ENCODE measurements at regions not wholly inside any gene's neighbourhood (a gene's known extent, or its start where the extent isn't known, plus 50 kb on each side); places are given as distances from the start of the nearest gene placed in this dataset.
A peak's percentile ranks its signal among the peaks of the same experiment; 100 is the strongest.

DNA sequence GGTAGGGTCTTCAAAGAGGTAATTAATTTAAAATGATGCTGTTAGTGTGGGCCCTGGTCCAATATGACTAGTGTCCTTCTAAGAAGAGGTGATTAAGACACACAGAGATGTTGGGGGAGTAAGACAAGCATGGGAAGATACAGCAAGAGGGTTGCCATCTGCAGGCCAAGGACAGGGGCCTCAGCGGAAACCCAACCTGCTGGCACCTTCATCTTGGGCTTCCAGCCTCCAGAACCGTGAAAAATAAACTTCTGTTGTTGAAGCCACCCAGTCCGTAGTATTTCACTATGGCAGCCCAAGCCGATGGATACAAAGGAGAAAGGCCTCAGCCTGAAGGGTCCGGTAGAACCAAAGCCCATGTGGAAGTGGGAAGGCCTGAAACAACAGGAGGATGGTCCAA, 161.7 kb upstream of the UBE2E1 start:
- H3K9ac ChIP-seq (ENCODE audit: insufficient read length, low read depth), result no peak overlapping the region
- no peak for DNase-seq (ENCODE audit: low read depth, low spot score)
- no peaks in the 10 kb centered on the region for H3K27me3 ChIP-seq (ENCODE audit: insufficient read depth, insufficient read length)
- no peaks in the 10 kb centered on the region for H3K36me3 ChIP-seq (ENCODE audit: insufficient read depth, insufficient read length, low read length)
- TF ChIP-seq YY1 (IDR thresholded peaks at IDR 0.05; ENCODE audit: insufficient read depth, insufficient read length) (no peak), SUZ12 (IDR thresholded peaks at IDR 0.05; ENCODE audit: extremely low read depth, insufficient read depth, insufficient read length) (no peak)
- H3K4me3 ChIP-seq (ENCODE audit: insufficient read length, low read depth), result no peak overlapping the region
- H3K4me1 ChIP-seq (ENCODE audit: insufficient read depth, insufficient read length), result no peaks in the 10 kb centered on the region
- no peaks in the 10 kb centered on the region for H3K9me3 ChIP-seq (ENCODE audit: insufficient read depth, low read length)

DNA sequence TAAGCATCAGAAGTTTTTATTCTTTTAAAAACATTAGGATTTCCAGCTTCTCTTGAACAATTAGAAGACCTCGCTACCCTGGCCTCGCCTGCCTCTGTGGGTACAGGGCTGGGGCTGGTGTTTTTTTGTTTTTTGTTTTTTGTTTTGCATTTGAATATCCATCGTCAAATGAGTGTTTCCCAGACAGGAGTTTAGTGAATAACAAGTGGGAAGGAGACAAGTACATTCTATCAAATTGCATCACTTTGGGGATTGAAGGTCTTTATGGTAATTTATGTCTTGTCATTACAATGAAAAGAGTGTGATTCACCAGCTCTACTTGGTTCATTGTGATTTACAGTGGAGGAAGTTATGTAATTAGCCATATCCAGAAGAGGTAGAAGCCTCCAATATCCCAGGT, 161.1 kb upstream of the UBE2E1 start:
- Histone ChIP-seq H3K4me3 (ENCODE audit: insufficient read length, low read depth) (no peak overlapping the region), H3K9me3 (ENCODE audit: insufficient read depth, low read length) (no peaks in the 10 kb centered on the region)
- peak; percentile 73 for DNase-seq (ENCODE audit: low read depth, low spot score)

GRCh38 chr3:23645533-23646183, 160.1 kb upstream of the UBE2E1 start:
- TF ChIP-seq SUZ12 (IDR thresholded peaks at IDR 0.05; ENCODE audit: extremely low read depth, insufficient read depth, insufficient read length), result no peak
- no peak for TF ChIP-seq YY1 (IDR thresholded peaks at IDR 0.05; ENCODE audit: insufficient read depth, insufficient read length)
- TF ChIP-seq ZNF274 (IDR thresholded peaks at IDR 0.05; ENCODE audit: low read depth, low read length), result no peak
- Histone ChIP-seq H3K27me3 (ENCODE audit: insufficient read depth, insufficient read length) (no peaks in the 10 kb centered on the region), H3K4me1 (ENCODE audit: insufficient read depth, insufficient read length) (no peaks in the 10 kb centered on the region), H3K4me3 (ENCODE audit: insufficient read length, low read depth) (no peak overlapping the region), H3K36me3 (ENCODE audit: insufficient read depth, insufficient read length, low read length) (no peaks in the 10 kb centered on the region), H3K9ac (ENCODE audit: insufficient read length, low read depth) (no peak overlapping the region), H3K9me3 (ENCODE audit: insufficient read depth, low read length) (no peaks in the 10 kb centered on the region)
- no peak for DNase-seq (ENCODE audit: low read depth, low spot score)

More for the DNA sequence above, 161.1 kb upstream of the UBE2E1 start:
- Histone ChIP-seq H3K36me3 (ENCODE audit: insufficient read depth, insufficient read length, low read length) (no peaks in the 10 kb centered on the region), H3K9ac (ENCODE audit: insufficient read length, low read depth) (no peak overlapping the region), H3K27me3 (ENCODE audit: insufficient read depth, insufficient read length) (no peaks in the 10 kb centered on the region), H3K4me1 (ENCODE audit: insufficient read depth, insufficient read length) (no peaks in the 10 kb centered on the region)
- TF ChIP-seq YY1 (IDR thresholded peaks at IDR 0.05; ENCODE audit: insufficient read depth, insufficient read length) (no peak), ZNF274 (IDR thresholded peaks at IDR 0.05; ENCODE audit: low read depth, low read length) (no peak), SUZ12 (IDR thresholded peaks at IDR 0.05; ENCODE audit: extremely low read depth, insufficient read depth, insufficient read length) (no peak)

DNA sequence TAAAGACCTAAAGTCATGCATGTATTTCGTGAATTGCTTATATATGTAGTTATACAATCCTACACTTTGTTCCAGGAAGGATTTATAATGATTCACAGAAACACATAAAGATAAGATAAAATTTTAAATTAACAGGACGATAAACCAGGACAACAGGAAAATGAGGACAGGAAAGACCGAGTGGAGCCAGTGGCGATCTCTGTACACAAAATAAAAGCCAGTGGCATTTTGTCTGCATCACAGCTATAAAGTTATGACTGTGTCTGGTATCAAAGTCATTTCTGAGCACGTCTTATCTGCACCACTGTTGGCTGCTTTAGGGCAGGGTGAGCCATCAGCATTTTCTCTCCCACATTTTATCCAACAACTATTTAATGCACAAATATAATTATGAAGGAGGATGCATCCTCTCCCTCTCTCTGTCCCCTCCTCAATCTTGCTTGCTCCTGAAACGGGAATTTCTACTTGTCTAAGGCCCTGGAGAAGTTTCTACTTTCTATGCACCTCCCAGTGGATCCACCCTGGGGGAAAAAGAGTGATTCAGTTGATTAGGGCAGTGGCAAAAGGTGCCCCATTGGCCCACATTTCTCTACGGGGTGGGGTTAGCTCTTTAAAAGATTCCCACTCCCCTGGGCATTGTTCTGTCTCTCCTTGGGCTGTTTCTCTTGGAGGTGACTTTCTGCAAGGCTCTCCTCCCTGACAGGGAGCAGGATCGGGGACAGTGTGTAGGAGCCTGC, 159.4 kb upstream of the UBE2E1 start:
- no peaks in the 10 kb centered on the region for H3K27me3 ChIP-seq (ENCODE audit: insufficient read depth, insufficient read length)
- H3K9me3 ChIP-seq (ENCODE audit: insufficient read depth, low read length), result no peaks in the 10 kb centered on the region
- H3K9ac ChIP-seq (ENCODE audit: insufficient read length, low read depth), result no peak overlapping the region
- DNase-seq (ENCODE audit: low read depth, low spot score), result no peak
- no peak overlapping the region for H3K4me3 ChIP-seq (ENCODE audit: insufficient read length, low read depth)
- no peak for TF ChIP-seq SUZ12 (IDR thresholded peaks at IDR 0.05; ENCODE audit: extremely low read depth, insufficient read depth, insufficient read length)
- no peak for TF ChIP-seq ZNF274 (IDR thresholded peaks at IDR 0.05; ENCODE audit: low read depth, low read length)
- no peak for TF ChIP-seq YY1 (IDR thresholded peaks at IDR 0.05; ENCODE audit: insufficient read depth, insufficient read length)
- H3K4me1 ChIP-seq (ENCODE audit: insufficient read depth, insufficient read length), result no peaks in the 10 kb centered on the region
- no peaks in the 10 kb centered on the region for H3K36me3 ChIP-seq (ENCODE audit: insufficient read depth, insufficient read length, low read length)

- Histone ChIP-seq H3K9ac (ENCODE audit: insufficient read length, low read depth) (no peak overlapping the region), H3K9me3 (ENCODE audit: insufficient read depth, low read length) (no peaks in the 10 kb centered on the region), H3K36me3 (ENCODE audit: insufficient read depth, insufficient read length, low read length) (no peaks in the 10 kb centered on the region), H3K4me1 (ENCODE audit: insufficient read depth, insufficient read length) (no peaks in the 10 kb centered on the region), H3K4me3 (ENCODE audit: insufficient read length, low read depth) (no peak overlapping the region), H3K27me3 (ENCODE audit: insufficient read depth, insufficient read length) (no peaks in the 10 kb centered on the region)
- DNase-seq (ENCODE audit: low read depth, low spot score), result no peak
- TF ChIP-seq ZNF274 (IDR thresholded peaks at IDR 0.05; ENCODE audit: low read depth, low read length) (no peak), SUZ12 (IDR thresholded peaks at IDR 0.05; ENCODE audit: extremely low read depth, insufficient read depth, insufficient read length) (no peak), YY1 (IDR thresholded peaks at IDR 0.05; ENCODE audit: insufficient read depth, insufficient read length) (no peak)
Observed at GRCh38 chr3:23647706-23648258, 158.0 kb upstream of the UBE2E1 start.

- no peaks in the 10 kb centered on the region for H3K27me3 ChIP-seq (ENCODE audit: insufficient read depth, insufficient read length)
- no peak overlapping the region for H3K4me3 ChIP-seq (ENCODE audit: insufficient read length, low read depth)
- H3K36me3 ChIP-seq (ENCODE audit: insufficient read depth, insufficient read length, low read length), result no peaks in the 10 kb centered on the region
- no peak for DNase-seq (ENCODE audit: low read depth, low spot score)
- H3K4me1 ChIP-seq (ENCODE audit: insufficient read depth, insufficient read length), result no peaks in the 10 kb centered on the region
- no peak overlapping the region for H3K9ac ChIP-seq (ENCODE audit: insufficient read length, low read depth)
- TF ChIP-seq ZNF274 (IDR thresholded peaks at IDR 0.05; ENCODE audit: low read depth, low read length) (no peak), SUZ12 (IDR thresholded peaks at IDR 0.05; ENCODE audit: extremely low read depth, insufficient read depth, insufficient read length) (no peak), YY1 (IDR thresholded peaks at IDR 0.05; ENCODE audit: insufficient read depth, insufficient read length) (no peak)
- H3K9me3 ChIP-seq (ENCODE audit: insufficient read depth, low read length), result no peaks in the 10 kb centered on the region
Observed at GRCh38 chr3:23648326-23648995, 157.3 kb upstream of the UBE2E1 start.

- H3K36me3 ChIP-seq (ENCODE audit: insufficient read depth, insufficient read length, low read length), result no peaks in the 10 kb centered on the region
- TF ChIP-seq YY1 (IDR thresholded peaks at IDR 0.05; ENCODE audit: insufficient read depth, insufficient read length), result no peak
- no peak for TF ChIP-seq SUZ12 (IDR thresholded peaks at IDR 0.05; ENCODE audit: extremely low read depth, insufficient read depth, insufficient read length)
- no peak for TF ChIP-seq ZNF274 (IDR thresholded peaks at IDR 0.05; ENCODE audit: low read depth, low read length)
- no peaks in the 10 kb centered on the region for H3K4me1 ChIP-seq (ENCODE audit: insufficient read depth, insufficient read length)
- no peak for DNase-seq (ENCODE audit: low read depth, low spot score)
- no peak overlapping the region for H3K4me3 ChIP-seq (ENCODE audit: insufficient read length, low read depth)
- no peak overlapping the region for H3K9ac ChIP-seq (ENCODE audit: insufficient read length, low read depth)
- H3K27me3 ChIP-seq (ENCODE audit: insufficient read depth, insufficient read length), result no peaks in the 10 kb centered on the region
- no peaks in the 10 kb centered on the region for H3K9me3 ChIP-seq (ENCODE audit: insufficient read depth, low read length)
Observed at GRCh38 chr3:23648996-23649395, 156.8 kb upstream of the UBE2E1 start.

Data from NT2/D1 (cell line).